Brain microvascular endothelial cell (primary cell): ENCODE measurements at regions not wholly inside any gene's neighbourhood (a gene's known extent, or its start where the extent isn't known, plus 50 kb on each side); places are given as distances from the start of the nearest gene placed in this dataset.

Source experiments
- DNase-seq: peaks from one replicate; pipeline ENCODE4 v3.0.0-alpha.2; 2020
- H3K27ac ChIP-seq: fragments of 250-450 bp; sonication (Bioruptor Pico); 2 replicates; pipeline ENCODE4 v1.5.1; 2020; ENCODE audit warnings: mild to moderate bottlenecking, moderate library complexity
- H3K27me3 ChIP-seq: fragments of 250-450 bp; sonication (Bioruptor Pico); replicated peaks from 2 replicates; pipeline ENCODE4 v1.5.1; 2020; ENCODE audit warnings: mild to moderate bottlenecking
- H3K36me3 ChIP-seq: fragments of 250-450 bp; sonication (Bioruptor Pico); replicated peaks from 2 replicates; pipeline ENCODE4 v1.5.1; 2020; ENCODE audit warnings: mild to moderate bottlenecking
- H3K4me3 ChIP-seq: 2 replicates; pipeline ENCODE4 v1.5.1; 2011; ENCODE audit warnings: low read depth, mild to moderate bottlenecking, control low read depth, low read length, moderate library complexity
- CTCF ChIP-seq: IDR thresholded peaks from 2 replicates; pipeline ENCODE4 v1.5.1; 2011; ENCODE audit warnings: low read depth, mild to moderate bottlenecking, moderate library complexity, low read length, control low read depth, inconsistent platforms; ENCODE audit errors: missing control alignments
- in situ Hi-C: cut with HindIII; loops from 2 replicates; pipeline ENCODE4 v1.10.0; 2017; ENCODE audit warnings: low sequenced_read_pairs, low pct_ligation_motif_present

- in situ Hi-C loops, result no loop called here
- Histone ChIP-seq H3K36me3 (no peaks in the 10 kb centered on the region), H3K4me3 (no peak overlapping the region), H3K27ac (no peak overlapping the region), H3K27me3 (no peaks in the 10 kb centered on the region)
- no peak for DNase-seq
- no peak for TF ChIP-seq CTCF
These were observed 474.8 kb upstream of the GBE1 start for GRCh38 chr3:82236257-82236656.

- Histone ChIP-seq H3K36me3 (no peaks in the 10 kb centered on the region), H3K27me3 (no peaks in the 10 kb centered on the region), H3K4me3 (no peak overlapping the region), H3K27ac (no peak overlapping the region)
- TF ChIP-seq CTCF, result no peak
- no peak for DNase-seq
- in situ Hi-C loops, result no loop called here
These were observed 468.0 kb upstream of the GBE1 start for GRCh38 chr3:82229397-82229796.

- no peak overlapping the region for H3K4me3 ChIP-seq
- in situ Hi-C loops, result no loop called here
- TF ChIP-seq CTCF, result no peak
- no peaks in the 10 kb centered on the region for H3K27me3 ChIP-seq
- no peak for DNase-seq
- H3K27ac ChIP-seq, result no peak overlapping the region
- H3K36me3 ChIP-seq, result no peaks in the 10 kb centered on the region
These were observed 463.2 kb upstream of the GBE1 start for GRCh38 chr3:82224661-82225060.

GRCh38 chr3:82222401-82222800 is 461.0 kb upstream of the GBE1 start:
- no peaks in the 10 kb centered on the region for H3K27me3 ChIP-seq
- DNase-seq, result no peak
- H3K36me3 ChIP-seq, result no peaks in the 10 kb centered on the region
- TF ChIP-seq CTCF, result no peak
- no peak overlapping the region for H3K4me3 ChIP-seq
- no peak overlapping the region for H3K27ac ChIP-seq
- in situ Hi-C loops, result no loop called here

- TF ChIP-seq CTCF, result no peak
- DNase-seq, result no peak
- H3K4me3 ChIP-seq, result no peak overlapping the region
- H3K36me3 ChIP-seq, result no peaks in the 10 kb centered on the region
- no peaks in the 10 kb centered on the region for H3K27me3 ChIP-seq
- in situ Hi-C loops, result no loop called here
- H3K27ac ChIP-seq, result no peak overlapping the region
These were observed 456.1 kb upstream of the GBE1 start for GRCh38 chr3:82217571-82217970.

GRCh38 chr3:82208002-82208710 is 446.7 kb upstream of the GBE1 start:
- Histone ChIP-seq H3K36me3 (no peaks in the 10 kb centered on the region), H3K4me3 (no peak overlapping the region), H3K27me3 (no peaks in the 10 kb centered on the region), H3K27ac (no peak overlapping the region)
- TF ChIP-seq CTCF, result no peak
- no peak for DNase-seq
- in situ Hi-C loops, result no loop called here
